ENCODE measurements at regions not wholly inside any gene's neighbourhood (a gene's known extent, or its start where the extent isn't known, plus 50 kb on each side); places are given as distances from the start of the nearest gene placed in this dataset.

DNA sequence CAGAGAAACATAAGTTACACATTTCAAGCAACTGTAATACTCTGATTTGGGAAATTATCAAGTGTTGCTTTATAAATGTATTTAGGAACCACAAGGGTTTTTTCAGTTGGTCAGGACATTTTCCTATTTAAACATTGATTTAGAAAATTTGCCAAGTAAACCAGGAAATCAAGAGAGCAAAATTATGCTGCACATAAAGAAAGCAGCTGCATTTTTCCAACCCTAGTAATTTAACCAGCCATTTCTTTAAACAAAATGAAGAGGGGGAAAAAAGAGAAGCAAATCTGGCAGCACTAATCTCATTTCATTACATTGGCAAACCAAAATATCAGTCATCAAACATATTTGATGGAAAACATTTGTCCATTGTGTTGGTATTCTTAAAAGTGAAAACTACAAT is 271.4 kb downstream of the TLE1 start:
- Histone ChIP-seq H3K4me3 (no peak overlapping the region), H3K4me1 (ENCODE audit: insufficient read depth) (no peaks in the 10 kb centered on the region)
- intact Hi-C loops (cut with DNase I) = no loop called here

DNA sequence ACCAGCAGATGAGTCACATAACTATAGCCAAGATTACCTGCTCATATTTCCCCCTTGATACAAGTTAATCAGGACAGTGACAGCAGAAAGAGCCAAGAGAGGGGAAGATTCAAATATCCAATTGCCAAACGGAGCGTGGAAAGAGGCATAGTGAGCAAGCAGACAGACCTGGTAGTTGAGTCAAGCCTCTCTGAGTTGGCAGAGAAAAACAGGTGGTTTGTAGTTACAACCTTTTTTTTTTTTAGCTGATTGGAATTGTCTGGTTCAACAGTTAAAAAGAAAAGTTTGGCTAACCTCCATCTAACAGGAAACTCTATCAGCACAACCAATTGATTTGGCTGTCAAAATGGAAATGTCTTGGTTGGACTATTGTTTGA is 272.1 kb downstream of the TLE1 start:
- DNase-seq = no peak
- Histone ChIP-seq H3K36me3 (no peaks in the 10 kb centered on the region), H3K4me3 (no peak overlapping the region), H3K27me3 (no peaks in the 10 kb centered on the region), H3K4me1 (ENCODE audit: insufficient read depth) (no peaks in the 10 kb centered on the region), H3K9me3 (no peaks in the 10 kb centered on the region), H3K27ac (no peak overlapping the region)
- 91 to 99% (median 93%) methylated on average over 2 of the region's 2 CpGs for WGBS, 3 donors
- TF ChIP-seq CTCF (IDR thresholded peaks at IDR 0.05) = no peak
- TF ChIP-seq EP300 (IDR thresholded peaks at IDR 0.05) = no peak
- TF ChIP-seq POLR2A (IDR thresholded peaks at IDR 0.05) = no peak
- intact Hi-C loops (cut with DNase I) = no loop called here

More for the DNA sequence above, 271.4 kb downstream of the TLE1 start:
- Histone ChIP-seq H3K27me3 (no peaks in the 10 kb centered on the region), H3K36me3 (no peaks in the 10 kb centered on the region), H3K9me3 (no peaks in the 10 kb centered on the region), H3K27ac (no peak overlapping the region)
- no peak for DNase-seq
- TF ChIP-seq EP300 (IDR thresholded peaks at IDR 0.05) (no peak), CTCF (IDR thresholded peaks at IDR 0.05) (no peak)

- no peaks in the 10 kb centered on the region for H3K4me1 ChIP-seq (ENCODE audit: insufficient read depth)
- no peak for DNase-seq
- H3K9me3 ChIP-seq = no peaks in the 10 kb centered on the region
- no peak overlapping the region for H3K4me3 ChIP-seq
- TF ChIP-seq EP300 (IDR thresholded peaks at IDR 0.05) = no peak
- intact Hi-C loops (cut with DNase I) = no loop called here
- no peak overlapping the region for H3K27ac ChIP-seq
- no peaks in the 10 kb centered on the region for H3K36me3 ChIP-seq
- no peaks in the 10 kb centered on the region for H3K27me3 ChIP-seq
- WGBS, 3 donors = 33 to 49% (median 44%) methylated on average over 7 of the region's 7 CpGs
Measured at GRCh38 chr9:81416476-81417298, 272.7 kb downstream of the TLE1 start.

- no peaks in the 10 kb centered on the region for H3K4me1 ChIP-seq (ENCODE audit: insufficient read depth)
- no peak for DNase-seq
- no peak overlapping the region for H3K27ac ChIP-seq
- no peaks in the 10 kb centered on the region for H3K9me3 ChIP-seq
- no peaks in the 10 kb centered on the region for H3K36me3 ChIP-seq
- H3K4me3 ChIP-seq = no peak overlapping the region
- intact Hi-C loops (cut with DNase I) = no loop called here
- no peaks in the 10 kb centered on the region for H3K27me3 ChIP-seq
- WGBS, 3 donors = 93 to 94% (median 94%) methylated on average over 1 of the region's 1 CpG
- TF ChIP-seq POLR2A (IDR thresholded peaks at IDR 0.05) (no peak), EP300 (IDR thresholded peaks at IDR 0.05) (no peak), CTCF (IDR thresholded peaks at IDR 0.05) (no peak)
Measured at GRCh38 chr9:81414836-81415235, 274.5 kb downstream of the TLE1 start.

GRCh38 chr9:81411961-81412360 is 277.4 kb downstream of the TLE1 start:
- H3K27ac ChIP-seq = no peak overlapping the region
- no peaks in the 10 kb centered on the region for H3K4me1 ChIP-seq (ENCODE audit: insufficient read depth)
- no peaks in the 10 kb centered on the region for H3K36me3 ChIP-seq
- DNase-seq = no peak
- intact Hi-C loops (cut with DNase I) = no loop called here
- TF ChIP-seq CTCF (IDR thresholded peaks at IDR 0.05) (no peak), POLR2A (IDR thresholded peaks at IDR 0.05) (no peak), EP300 (IDR thresholded peaks at IDR 0.05) (no peak)
- 86 to 95% (median 92%) methylated on average over 1 of the region's 1 CpG for WGBS, 3 donors
- no peaks in the 10 kb centered on the region for H3K27me3 ChIP-seq
- H3K4me3 ChIP-seq = no peak overlapping the region
- no peaks in the 10 kb centered on the region for H3K9me3 ChIP-seq
